HEK293T (cell line): ENCODE measurements at regions not wholly inside any gene's neighbourhood (a gene's known extent, or its start where the extent isn't known, plus 50 kb on each side); places are given as distances from the start of the nearest gene placed in this dataset.

Experiments
- CTCF ChIA-PET: fragments of 350-600 bp; formaldehyde crosslinking; extraction: SDS; loops from one replicate; lab custom pipeline; 2021; ENCODE audit warnings: antibody characterized with exemption, inconsistent platforms; lab: Yijun Ruan, JAX
- POLR2A ChIA-PET: fragments of 350-600 bp; formaldehyde crosslinking; extraction: SDS; loops from one replicate; lab custom pipeline; 2020; ENCODE audit warnings: antibody characterized with exemption, inconsistent platforms; lab: Yijun Ruan, JAX
- DNase-seq: peaks from one replicate; pipeline ENCODE4 v3.0.0; 2012; ENCODE audit warnings: mixed read lengths; ENCODE audit errors: extremely low spot score
- ARNT ChIP-seq: fragments of 450-650 bp; IDR thresholded peaks from 2 replicates; pipeline ENCODE4 v1.6.1; 2017; ENCODE audit warnings: mild to moderate bottlenecking
- BHLHE40 ChIP-seq: fragments of 450-650 bp; IDR thresholded peaks from 2 replicates; pipeline ENCODE4 v1.6.1; 2016; ENCODE audit warnings: mild to moderate bottlenecking, moderate library complexity, borderline replicate concordance
- CTBP1 ChIP-seq: fragments of 450-650 bp; IDR thresholded peaks from 2 replicates; pipeline ENCODE4 v1.6.1; 2016; ENCODE audit warnings: borderline replicate concordance
- ELF4 ChIP-seq: fragments of 450-650 bp; IDR thresholded peaks from 2 replicates; pipeline ENCODE4 v1.6.1; 2017; ENCODE audit warnings: antibody characterized with exemption
- FOXA1 ChIP-seq: fragments of 450-650 bp; IDR thresholded peaks from 2 replicates; pipeline ENCODE4 v1.6.1; 2016; ENCODE audit warnings: mild to moderate bottlenecking
- FOXK2 ChIP-seq: fragments of 450-650 bp; IDR thresholded peaks from 2 replicates; pipeline ENCODE4 v1.6.1; 2016; ENCODE audit warnings: mild to moderate bottlenecking
- FOXM1 ChIP-seq: fragments of 450-650 bp; IDR thresholded peaks from 2 replicates; pipeline ENCODE4 v1.6.1; 2017; ENCODE audit warnings: mild to moderate bottlenecking, borderline replicate concordance
- HDGF ChIP-seq: fragments of 450-650 bp; IDR thresholded peaks from 2 replicates; pipeline ENCODE4 v1.6.1; 2017; ENCODE audit warnings: antibody characterized with exemption, borderline replicate concordance
- L3MBTL2 ChIP-seq: fragments of 450-650 bp; conservative IDR thresholded peaks from 2 replicates; pipeline ENCODE4 v1.6.1; 2016; ENCODE audit warnings: mild to moderate bottlenecking
- LEF1 ChIP-seq: fragments of 450-650 bp; IDR thresholded peaks from 2 replicates; pipeline ENCODE4 v1.6.1; 2017; ENCODE audit warnings: mild to moderate bottlenecking, borderline replicate concordance
- NFRKB ChIP-seq: fragments of 450-650 bp; IDR thresholded peaks from 2 replicates; pipeline ENCODE4 v1.6.1; 2016; ENCODE audit warnings: mild to moderate bottlenecking, moderate library complexity
- SP1 ChIP-seq: fragments of 450-650 bp; IDR thresholded peaks from 2 replicates; pipeline ENCODE4 v1.6.1; 2017
- SUZ12 ChIP-seq: fragments of 450-650 bp; IDR thresholded peaks from 2 replicates; pipeline ENCODE4 v1.6.1; 2016; ENCODE audit warnings: mild to moderate bottlenecking
- TARDBP ChIP-seq: fragments of 450-650 bp; IDR thresholded peaks from 2 replicates; pipeline ENCODE4 v1.6.1; 2016
- ZNF384 ChIP-seq: fragments of 450-650 bp; IDR thresholded peaks from 2 replicates; pipeline ENCODE4 v1.6.1; 2016
- TF ChIP-seq, protein P1 (sequence below): fragments of 450-650 bp; IDR thresholded peaks from 2 replicates; pipeline ENCODE4 v1.6.1; 2016

DNA sequence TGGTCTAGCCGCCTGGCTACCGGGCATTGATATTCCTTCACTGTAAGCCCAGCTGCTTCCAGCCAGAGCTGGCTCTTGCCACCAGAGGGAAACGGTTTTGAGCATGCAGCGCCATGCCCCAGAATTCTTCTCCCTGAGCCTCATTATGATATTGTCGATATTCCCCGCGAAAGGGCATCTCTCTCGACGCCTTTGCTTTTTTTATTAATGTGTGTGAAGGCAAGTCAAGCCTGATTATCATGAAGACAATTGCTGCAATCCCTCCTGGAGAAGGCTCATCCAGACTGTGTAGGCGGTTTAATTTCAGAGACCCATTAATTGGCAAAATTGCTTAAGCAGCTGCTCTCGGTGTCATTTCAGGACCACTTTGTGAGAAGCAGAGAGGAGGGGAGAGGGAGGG is 321.2 kb upstream of the TLE3 start:
- POLR2A ChIA-PET: no interaction called here
- DNase-seq: no peak
- CTCF ChIA-PET: no interaction called here
- TF ChIP-seq FOXM1: no peak
- TF ChIP-seq BHLHE40: no peak
- no peak for TF ChIP-seq TARDBP
- TF ChIP-seq LEF1: no peak

- no peak for DNase-seq
- CTCF ChIA-PET: no interaction called here
- no peak for TF ChIP-seq NFRKB
- no peak for TF ChIP-seq FOXA1
- TF ChIP-seq SP1: no peak
- TF ChIP-seq ZNF384: no peak
- no peak for TF ChIP-seq L3MBTL2
- TF ChIP-seq, protein P1, sequence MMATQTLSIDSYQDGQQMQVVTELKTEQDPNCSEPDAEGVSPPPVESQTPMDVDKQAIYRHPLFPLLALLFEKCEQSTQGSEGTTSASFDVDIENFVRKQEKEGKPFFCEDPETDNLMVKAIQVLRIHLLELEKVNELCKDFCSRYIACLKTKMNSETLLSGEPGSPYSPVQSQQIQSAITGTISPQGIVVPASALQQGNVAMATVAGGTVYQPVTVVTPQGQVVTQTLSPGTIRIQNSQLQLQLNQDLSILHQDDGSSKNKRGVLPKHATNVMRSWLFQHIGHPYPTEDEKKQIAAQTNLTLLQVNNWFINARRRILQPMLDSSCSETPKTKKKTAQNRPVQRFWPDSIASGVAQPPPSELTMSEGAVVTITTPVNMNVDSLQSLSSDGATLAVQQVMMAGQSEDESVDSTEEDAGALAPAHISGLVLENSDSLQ: no peak
- no peak for TF ChIP-seq HDGF
- no peak for TF ChIP-seq LEF1
- TF ChIP-seq TARDBP: no peak
- no peak for TF ChIP-seq SUZ12
- TF ChIP-seq FOXM1: no peak
- TF ChIP-seq ELF4: no peak
- TF ChIP-seq ARNT: no peak
- TF ChIP-seq BHLHE40: no peak
- no peak for TF ChIP-seq CTBP1
- no peak for TF ChIP-seq FOXK2
- POLR2A ChIA-PET: no interaction called here
Measured at GRCh38 chr15:70417535-70417934, 319.8 kb upstream of the TLE3 start.

DNA sequence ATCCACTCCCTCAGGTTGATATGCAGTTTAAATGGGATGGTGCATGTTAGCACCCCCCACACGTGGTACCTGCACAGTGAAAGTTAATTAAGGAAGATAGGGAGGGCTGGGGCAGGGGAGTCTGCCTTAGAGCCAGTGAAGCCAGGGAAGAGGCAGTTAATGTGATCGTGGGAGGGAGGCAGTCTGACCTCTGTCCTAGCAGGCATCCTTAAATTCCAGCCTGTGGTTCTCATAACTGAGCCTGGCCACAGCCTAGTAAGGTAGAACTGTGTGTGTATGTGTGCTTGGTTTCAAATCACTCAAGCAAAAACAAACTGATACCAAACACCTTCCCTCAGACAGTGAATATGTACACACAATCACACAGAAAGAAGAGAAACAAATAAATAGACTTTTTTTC is 319.1 kb upstream of the TLE3 start:
- ChIA-PET POLR2A (no interaction called here), CTCF (no interaction called here)
- DNase-seq: no peak
- TF ChIP-seq CTBP1 (no peak), HDGF (no peak), FOXK2 (no peak), BHLHE40 (no peak), FOXA1 (no peak), SP1 (no peak), ARNT (no peak), LEF1 (no peak), SUZ12 (no peak), L3MBTL2 (no peak), ELF4 (no peak), TARDBP (no peak), FOXM1 (no peak), NFRKB (no peak), ZNF384 (no peak)
- TF ChIP-seq, protein P1: no peak

- TF ChIP-seq ARNT: no peak
- no peak for TF ChIP-seq HDGF
- no peak for TF ChIP-seq ELF4
- CTCF ChIA-PET: no interaction called here
- DNase-seq: no peak
- POLR2A ChIA-PET: no interaction called here
Measured at GRCh38 chr15:70415398-70415797, 317.7 kb upstream of the TLE3 start.

DNA sequence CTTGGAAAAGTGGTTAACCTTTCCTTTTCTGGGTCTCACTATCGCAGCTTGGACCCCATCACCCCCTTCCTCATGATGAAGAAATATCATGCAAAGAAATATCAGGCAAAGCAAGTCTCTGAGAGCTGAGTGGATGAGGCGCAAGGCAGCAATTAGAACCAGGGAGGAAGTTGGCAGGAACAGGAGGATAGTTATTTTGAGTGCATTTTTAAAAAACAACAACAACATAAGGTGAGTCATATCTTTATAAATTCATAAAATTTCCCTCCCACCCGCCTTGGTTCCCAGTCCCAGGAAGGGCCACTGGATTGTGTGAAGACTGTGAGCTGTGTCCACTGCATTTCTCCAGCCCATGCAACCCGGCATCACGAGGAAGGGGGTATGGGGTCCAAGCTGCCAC is 316.9 kb upstream of the TLE3 start:
- CTCF ChIA-PET: no interaction called here
- no peak for DNase-seq
- TF ChIP-seq SUZ12 (no peak), NFRKB (no peak), ELF4 (no peak), LEF1 (no peak), TARDBP (no peak), ARNT (no peak), FOXK2 (no peak), SP1 (no peak), L3MBTL2 (no peak), FOXM1 (no peak), FOXA1 (no peak), BHLHE40 (no peak), HDGF (no peak), ZNF384 (no peak), CTBP1 (no peak)
- TF ChIP-seq, protein P1: no peak
- POLR2A ChIA-PET: no interaction called here

- CTCF ChIA-PET: no interaction called here
- no peak for DNase-seq
- no peak for TF ChIP-seq SUZ12
- no peak for TF ChIP-seq ARNT
- no peak for TF ChIP-seq ZNF384
- TF ChIP-seq L3MBTL2: no peak
- no peak for TF ChIP-seq FOXM1
- TF ChIP-seq SP1: no peak
- no peak for TF ChIP-seq LEF1
- TF ChIP-seq ELF4: no peak
- TF ChIP-seq FOXK2: no peak
- no peak for TF ChIP-seq HDGF
- TF ChIP-seq BHLHE40: no peak
- TF ChIP-seq, protein P1: no peak
- TF ChIP-seq FOXA1: no peak
- TF ChIP-seq CTBP1: no peak
- TF ChIP-seq NFRKB: no peak
- no peak for TF ChIP-seq TARDBP
- POLR2A ChIA-PET: no interaction called here
Measured at GRCh38 chr15:70412794-70413193, 315.1 kb upstream of the TLE3 start.
